ENCODE measurements at regions not wholly inside any gene's neighbourhood (a gene's known extent, or its start where the extent isn't known, plus 50 kb on each side); places are given as distances from the start of the nearest gene placed in this dataset.

GRCh38 chr11:13868710-13869397 lies 93.7 kb upstream of the SPON1 start:
- DNase-seq (ENCODE audit: extremely low read depth in 1 of 2, low read depth in 1 of 2) = peak in 1 of 2 donors; percentile 9

GRCh38 chr11:13869398-13869886 lies 93.1 kb upstream of the SPON1 start:
- no peak for DNase-seq (ENCODE audit: extremely low read depth in 1 of 2, low read depth in 1 of 2)

GRCh38 chr11:13874597-13874996 lies 87.9 kb upstream of the SPON1 start:
- no peak for DNase-seq (ENCODE audit: extremely low read depth in 1 of 2, low read depth in 1 of 2)

- no peak for DNase-seq (ENCODE audit: extremely low read depth in 1 of 2, low read depth in 1 of 2)
Observed at GRCh38 chr11:13875643-13876042, 86.9 kb upstream of the SPON1 start.

GRCh38 chr11:13876423-13876822 lies 86.1 kb upstream of the SPON1 start:
- DNase-seq (ENCODE audit: extremely low read depth in 1 of 2, low read depth in 1 of 2) = no peak

GRCh38 chr11:13878077-13878476 lies 84.4 kb upstream of the SPON1 start:
- no peak for DNase-seq (ENCODE audit: extremely low read depth in 1 of 2, low read depth in 1 of 2)

GRCh38 chr11:13880634-13881033 lies 81.9 kb upstream of the SPON1 start:
- no peak for DNase-seq (ENCODE audit: extremely low read depth in 1 of 2, low read depth in 1 of 2)

- DNase-seq (ENCODE audit: extremely low read depth in 1 of 2, low read depth in 1 of 2) = no peak
Observed at GRCh38 chr11:13881226-13881905, 81.2 kb upstream of the SPON1 start.

- DNase-seq (ENCODE audit: extremely low read depth in 1 of 2, low read depth in 1 of 2) = no peak
Observed at GRCh38 chr11:13883042-13883441, 79.5 kb upstream of the SPON1 start.

GRCh38 chr11:13883589-13883988 lies 78.9 kb upstream of the SPON1 start:
- DNase-seq (ENCODE audit: extremely low read depth in 1 of 2, low read depth in 1 of 2) = no peak

GRCh38 chr11:13884158-13884799 lies 78.2 kb upstream of the SPON1 start:
- no peak for DNase-seq (ENCODE audit: extremely low read depth in 1 of 2, low read depth in 1 of 2)

- DNase-seq (ENCODE audit: extremely low read depth in 1 of 2, low read depth in 1 of 2) = no peak
Observed at GRCh38 chr11:13885083-13885482, 77.4 kb upstream of the SPON1 start.

- no peak for DNase-seq (ENCODE audit: extremely low read depth in 1 of 2, low read depth in 1 of 2)
Observed at GRCh38 chr11:13889552-13890249, 72.8 kb upstream of the SPON1 start.

- no peak for DNase-seq (ENCODE audit: extremely low read depth in 1 of 2, low read depth in 1 of 2)
Observed at GRCh38 chr11:13891911-13892310, 70.6 kb upstream of the SPON1 start.

- no peak for DNase-seq (ENCODE audit: extremely low read depth in 1 of 2, low read depth in 1 of 2)
Observed at GRCh38 chr11:13896175-13896980, 66.1 kb upstream of the SPON1 start.

- DNase-seq (ENCODE audit: extremely low read depth in 1 of 2, low read depth in 1 of 2) = no peak
Observed at GRCh38 chr11:13896981-13897353, 65.6 kb upstream of the SPON1 start.

GRCh38 chr11:13897646-13898276 lies 64.8 kb upstream of the SPON1 start:
- DNase-seq (ENCODE audit: extremely low read depth in 1 of 2, low read depth in 1 of 2) = no peak

GRCh38 chr11:13899603-13900002 lies 62.9 kb upstream of the SPON1 start:
- DNase-seq (ENCODE audit: extremely low read depth in 1 of 2, low read depth in 1 of 2) = no peak

GRCh38 chr11:13902523-13902922 lies 60.0 kb upstream of the SPON1 start:
- no peak for DNase-seq (ENCODE audit: extremely low read depth in 1 of 2, low read depth in 1 of 2)

- DNase-seq (ENCODE audit: extremely low read depth in 1 of 2, low read depth in 1 of 2) = no peak
Observed at GRCh38 chr11:13905137-13905781, 57.3 kb upstream of the SPON1 start.

Measured in activated CD8-positive, alpha-beta memory T cell treated with anti-CD3 and anti-CD28 coated beads for 1 hour (primary cell).